Occipital lobe (tissue), 1 donor: ENCODE measurements at regions not wholly inside any gene's neighbourhood (a gene's known extent, or its start where the extent isn't known, plus 50 kb on each side); places are given as distances from the start of the nearest gene placed in this dataset.
"Not testable (repeated sequence)": the region's sequence is repeated elsewhere in the genome, so short reads cannot be mapped to it uniquely, and the experiment has no call there.

ENCODE experiments used
- DNase-seq: peaks from one replicate; lab custom pipeline; 2025; lab: John Stamatoyannopoulos, UW

- DNase-seq, result not testable (repeated sequence)
These were observed 802.2 kb downstream of the BCL11A start for GRCh38 chr2:59751214-59751613.

DNA sequence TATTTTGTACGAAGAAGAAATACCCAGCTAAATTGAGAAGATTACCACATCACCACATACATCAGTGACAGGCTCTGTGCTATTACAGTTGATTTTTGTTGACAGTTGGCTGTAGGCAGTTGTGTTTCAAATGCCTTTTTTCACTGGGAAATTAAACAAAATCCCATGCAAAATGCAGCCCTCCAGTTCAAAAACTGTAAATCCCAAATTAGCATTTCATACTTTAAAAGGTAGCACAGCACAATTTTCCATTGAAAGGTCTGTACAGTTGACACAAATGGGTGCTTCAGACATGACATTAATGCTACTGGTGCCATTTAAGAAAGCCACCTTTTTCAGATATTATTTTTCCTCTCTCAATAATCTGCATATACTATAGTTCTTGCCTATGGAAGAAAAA lies 807.2 kb downstream of the BCL11A start:
- DNase-seq, result no peak

DNA sequence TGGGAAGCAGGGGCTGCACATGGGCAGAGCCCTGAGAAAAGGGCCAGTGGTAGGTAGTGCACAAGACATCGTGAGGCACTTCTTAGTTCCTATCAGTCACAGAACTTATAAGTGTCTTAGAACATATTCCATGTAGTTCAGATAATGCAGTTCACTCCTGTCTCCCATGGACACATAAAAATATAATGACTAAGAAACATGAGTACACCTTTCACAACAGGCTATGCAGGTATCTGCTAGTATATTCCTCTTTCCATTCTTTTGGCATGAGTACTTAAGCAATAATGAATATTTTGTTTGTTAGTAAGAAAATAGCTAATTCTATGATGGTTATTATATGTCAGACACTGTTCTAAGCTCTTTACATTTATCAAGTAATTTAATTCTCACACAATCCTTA lies 808.4 kb downstream of the BCL11A start:
- no peak for DNase-seq

DNA sequence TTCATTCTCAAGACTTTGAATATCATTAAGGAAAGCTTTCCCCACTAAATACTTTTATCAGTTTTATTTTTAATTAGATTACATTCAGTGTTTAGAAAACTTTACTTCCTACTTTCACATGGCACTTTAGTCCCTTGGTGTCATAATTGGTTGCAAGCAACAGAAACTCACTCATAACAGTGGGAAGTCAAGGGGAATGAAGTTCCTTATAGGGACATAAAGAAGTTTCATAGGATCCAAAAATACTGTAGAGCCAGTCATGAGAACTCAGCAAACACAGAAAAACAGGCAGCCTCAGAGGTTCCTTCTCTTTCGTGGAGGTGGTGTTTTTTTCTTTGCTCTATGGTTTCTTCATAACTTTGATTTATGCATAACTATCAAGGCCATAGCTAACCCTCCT lies 809.0 kb downstream of the BCL11A start:
- DNase-seq, result no peak

- no peak for DNase-seq
These were observed 811.6 kb downstream of the BCL11A start for GRCh38 chr2:59741840-59742239.

- DNase-seq, result no peak
These were observed 814.3 kb downstream of the BCL11A start for GRCh38 chr2:59739166-59739565.

- no peak for DNase-seq
These were observed 816.2 kb downstream of the BCL11A start for GRCh38 chr2:59737299-59737698.

GRCh38 chr2:59734743-59735142 lies 818.7 kb downstream of the BCL11A start:
- no peak for DNase-seq

DNA sequence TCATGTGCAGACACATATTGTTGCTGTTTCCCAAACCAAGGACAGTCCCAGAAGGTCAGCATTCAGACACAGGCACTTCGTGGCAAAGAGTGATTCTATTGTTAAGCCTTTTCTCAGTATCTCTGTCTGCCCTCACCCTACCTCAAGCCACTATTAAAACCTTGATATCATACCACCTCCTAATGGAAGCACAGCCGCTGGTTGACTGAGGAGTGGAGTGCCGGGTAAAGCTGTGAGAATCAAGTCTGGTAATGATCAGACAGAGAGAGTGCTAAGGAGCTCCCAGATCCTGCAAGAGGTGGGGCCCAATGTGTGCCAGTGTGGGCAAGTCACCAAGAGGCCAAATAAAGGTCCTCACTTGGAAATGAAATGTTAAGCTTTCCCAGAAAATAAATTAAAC lies 819.5 kb downstream of the BCL11A start:
- no peak for DNase-seq

- DNase-seq, result no peak
These were observed 819.9 kb downstream of the BCL11A start for GRCh38 chr2:59733567-59733930.

- no peak for DNase-seq
These were observed 820.4 kb downstream of the BCL11A start for GRCh38 chr2:59732871-59733566.

DNA sequence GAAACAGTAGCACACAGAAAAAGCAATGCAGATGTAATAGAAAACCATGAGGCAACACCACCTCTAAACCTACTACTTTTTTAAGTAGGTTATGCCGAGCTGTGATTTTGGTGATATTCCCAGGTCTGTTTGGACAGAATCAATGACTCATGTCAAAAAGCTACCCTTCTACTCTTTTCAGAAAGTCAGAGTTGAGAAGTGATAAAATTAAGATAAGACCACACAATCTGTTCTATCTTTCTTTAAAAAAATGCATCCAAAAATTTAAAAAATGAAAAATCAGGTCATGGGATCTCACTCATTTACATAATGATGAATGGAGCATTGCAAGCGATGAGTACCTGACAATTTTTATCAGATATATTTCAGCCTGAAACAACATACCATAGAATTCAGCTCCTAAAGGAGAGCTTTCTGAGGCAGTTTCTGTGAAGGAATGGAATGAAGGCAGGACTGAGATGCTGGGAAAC lies 826.3 kb downstream of the BCL11A start:
- DNase-seq, result no peak

- no peak for DNase-seq
These were observed 827.0 kb downstream of the BCL11A start for GRCh38 chr2:59726228-59727120.

DNA sequence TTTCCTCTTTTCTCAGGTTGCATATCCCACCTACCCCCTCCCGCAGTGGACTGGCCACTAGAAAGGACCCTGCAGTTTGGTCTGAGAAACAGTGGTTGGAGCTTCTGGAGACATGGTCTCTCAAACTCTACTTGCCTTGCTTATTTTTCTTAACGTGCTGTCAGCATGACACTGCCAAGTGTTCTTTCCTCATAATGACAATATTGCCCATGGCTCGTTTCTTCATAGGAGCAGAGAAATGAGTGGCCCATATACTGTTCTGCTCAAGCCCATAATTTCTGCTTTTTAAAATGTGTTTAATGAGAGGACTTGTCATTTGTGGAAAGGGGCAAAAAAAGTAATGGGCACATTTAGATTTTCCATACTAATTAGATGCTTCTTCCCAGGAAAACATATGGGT lies 828.7 kb downstream of the BCL11A start:
- DNase-seq, result no peak

- DNase-seq, result no peak
These were observed 833.1 kb downstream of the BCL11A start for GRCh38 chr2:59720296-59720866.

DNA sequence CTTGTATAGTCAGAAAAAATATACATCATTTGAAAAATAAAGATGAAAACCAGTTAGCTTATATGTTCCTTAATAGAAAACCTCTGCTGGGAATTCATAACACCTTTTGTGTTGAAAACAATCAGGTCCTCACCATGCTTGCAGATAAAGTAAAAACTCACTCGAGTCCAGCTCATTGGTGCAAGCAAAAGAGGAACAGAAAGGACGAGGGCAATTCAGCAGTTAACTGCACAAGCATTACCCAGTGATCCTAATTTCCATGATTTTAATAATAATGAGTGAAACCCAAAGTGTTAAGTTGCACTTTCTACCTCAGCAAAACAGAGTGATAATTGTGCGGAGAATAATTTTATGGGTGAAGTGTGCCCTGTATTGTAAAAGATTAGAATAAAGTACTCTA lies 839.9 kb downstream of the BCL11A start:
- no peak for DNase-seq

- no peak for DNase-seq
These were observed 842.3 kb downstream of the BCL11A start for GRCh38 chr2:59711121-59711520.

DNA sequence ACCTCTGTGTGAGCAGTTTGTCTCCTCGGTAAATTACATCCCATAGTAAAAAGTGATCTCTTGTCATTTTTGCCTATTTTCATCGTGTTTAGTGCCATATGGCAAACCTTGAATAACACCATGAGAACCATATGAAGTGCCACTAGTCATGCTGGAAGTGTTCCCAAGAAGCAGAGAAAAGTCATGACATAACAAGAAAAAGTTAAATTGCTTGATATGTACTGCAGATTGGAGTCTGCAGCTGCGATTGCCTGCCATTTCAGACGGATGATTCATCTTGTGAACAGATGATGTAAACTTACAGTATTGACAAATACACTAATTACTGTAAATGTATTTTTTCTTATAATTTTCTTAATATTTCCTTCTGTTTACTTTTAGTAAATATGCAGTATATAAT lies 846.7 kb downstream of the BCL11A start:
- no peak for DNase-seq

GRCh38 chr2:59703796-59704195 lies 849.7 kb downstream of the BCL11A start:
- DNase-seq, result no peak

- DNase-seq, result no peak
These were observed 851.4 kb downstream of the BCL11A start for GRCh38 chr2:59702026-59702425.

- DNase-seq, result no peak
These were observed 852.0 kb downstream of the BCL11A start for GRCh38 chr2:59701271-59701994.

DNA sequence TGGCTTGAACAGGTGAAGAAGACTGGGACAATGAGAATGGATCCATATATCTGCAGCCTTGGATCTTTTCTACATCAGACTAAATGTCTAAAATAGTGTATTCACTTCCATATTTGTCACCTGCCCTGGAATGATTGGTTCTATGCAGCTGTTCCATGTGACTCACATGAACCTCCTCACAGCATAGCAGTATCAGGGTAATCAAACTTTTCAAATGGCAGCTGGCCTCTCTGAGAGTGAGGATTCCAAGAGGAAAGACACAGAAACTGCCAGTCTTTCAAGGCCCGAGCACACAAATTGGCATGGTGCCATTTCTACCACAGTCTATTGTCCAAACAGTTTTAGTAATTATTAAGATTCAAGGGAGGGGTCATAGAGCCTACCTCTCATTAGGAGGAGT lies 859.3 kb downstream of the BCL11A start:
- DNase-seq, result no peak
